SH-SY5Y (cell line): ENCODE measurements at regions not wholly inside any gene's neighbourhood (a gene's known extent, or its start where the extent isn't known, plus 50 kb on each side); places are given as distances from the start of the nearest gene placed in this dataset.

Source experiments
- GATA2 ChIP-seq: IDR thresholded peaks from 2 replicates; pipeline ENCODE4 v1.6.1; 2011; ENCODE audit warnings: mild to moderate bottlenecking, low read depth, low read length
- GATA3 ChIP-seq: IDR thresholded peaks from 2 replicates; pipeline ENCODE4 v1.6.1; 2011; ENCODE audit warnings: low read depth, mild to moderate bottlenecking, low read length, moderate library complexity

- TF ChIP-seq GATA3: no peak
- TF ChIP-seq GATA2: no peak
These were observed 72.4 kb downstream of the MYCN start for GRCh38 chr2:16012626-16013358.
